ENCODE measurements at regions not wholly inside any gene's neighbourhood (a gene's known extent, or its start where the extent isn't known, plus 50 kb on each side); places are given as distances from the start of the nearest gene placed in this dataset.

- no peak for DNase-seq (ENCODE audit: low spot score)
Observed at GRCh38 chr1:163406772-163407171, 85.0 kb downstream of the NUF2 start.

- DNase-seq (ENCODE audit: low spot score): no peak
Observed at GRCh38 chr1:163408262-163408661, 86.5 kb downstream of the NUF2 start.

- DNase-seq (ENCODE audit: low spot score): peak; percentile 45
Observed at GRCh38 chr1:163410073-163410999, 88.6 kb downstream of the NUF2 start.

GRCh38 chr1:163412221-163412620 is 90.5 kb downstream of the NUF2 start:
- no peak for DNase-seq (ENCODE audit: low spot score)

- DNase-seq (ENCODE audit: low spot score): no peak
Observed at GRCh38 chr1:163414778-163415177, 93.0 kb downstream of the NUF2 start.

- DNase-seq (ENCODE audit: low spot score): no peak
Observed at GRCh38 chr1:163421701-163422100, 99.9 kb downstream of the NUF2 start.

- no peak for DNase-seq (ENCODE audit: low spot score)
Observed at GRCh38 chr1:163422738-163423404, 101.1 kb downstream of the NUF2 start.

- no peak for DNase-seq (ENCODE audit: low spot score)
Observed at GRCh38 chr1:163426505-163427251, 104.9 kb downstream of the NUF2 start.

- DNase-seq (ENCODE audit: low spot score): no peak
Observed at GRCh38 chr1:163427279-163427678, 105.5 kb downstream of the NUF2 start.

GRCh38 chr1:163436140-163436812 is 114.5 kb downstream of the NUF2 start:
- no peak for DNase-seq (ENCODE audit: low spot score)

- no peak for DNase-seq (ENCODE audit: low spot score)
Observed at GRCh38 chr1:163439471-163439870, 117.7 kb downstream of the NUF2 start.

- DNase-seq (ENCODE audit: low spot score): no peak
Observed at GRCh38 chr1:163440090-163440489, 118.3 kb downstream of the NUF2 start.

- DNase-seq (ENCODE audit: low spot score): no peak
Observed at GRCh38 chr1:163442231-163442879, 120.6 kb downstream of the NUF2 start.

- DNase-seq (ENCODE audit: low spot score): no peak
Observed at GRCh38 chr1:163442895-163443294, 121.1 kb downstream of the NUF2 start.

- DNase-seq (ENCODE audit: low spot score): no peak
Observed at GRCh38 chr1:163443863-163444262, 122.1 kb downstream of the NUF2 start.

GRCh38 chr1:163444665-163445064 is 122.9 kb downstream of the NUF2 start:
- DNase-seq (ENCODE audit: low spot score): no peak

- DNase-seq (ENCODE audit: low spot score): no peak
Observed at GRCh38 chr1:163450986-163451385, 129.2 kb downstream of the NUF2 start.

GRCh38 chr1:163459539-163459938 is 137.8 kb downstream of the NUF2 start:
- no peak for DNase-seq (ENCODE audit: low spot score)

GRCh38 chr1:163467289-163467688 is 145.5 kb downstream of the NUF2 start:
- DNase-seq (ENCODE audit: low spot score): no peak

- peak; percentile 38 for DNase-seq (ENCODE audit: low spot score)
Observed at GRCh38 chr1:163471779-163472650, 150.3 kb downstream of the NUF2 start.

Data from SW480 (cell line).